Activated naive CD4-positive, alpha-beta T cell treated with anti-CD3 and anti-CD28 coated beads, Interleukin-2, amount 50 U/mL, for 72 hours (primary cell): ENCODE measurements at regions not wholly inside any gene's neighbourhood (a gene's known extent, or its start where the extent isn't known, plus 50 kb on each side); places are given as distances from the start of the nearest gene placed in this dataset.

Experiments used
- ATAC-seq, 2 donors: fragments of 150-1000 bp; cut with Tn5 transposase; 2 replicates each; pipeline ENCODE4 v1.10.0; 2021; ENCODE audit warnings: mild to moderate bottlenecking in 2 of 2, moderate library complexity in 2 of 2
- DNase-seq, 2 donors: peaks; one replicate each; pipeline ENCODE4 v3.0.0; 2021 to 2022; ENCODE audit warnings: low spot score in 2 of 2
- H3K27ac Mint-ChIP-seq, 2 donors: one replicate each; pipeline ENCODE4 v1.8.0; 2022; ENCODE audit warnings: mild to moderate bottlenecking in 2 of 2, mixed read lengths in 2 of 2
- H3K36me3 Mint-ChIP-seq, 2 donors: one replicate each; pipeline ENCODE4 v1.8.0; 2022; ENCODE audit warnings: mixed read lengths in 2 of 2
- H3K9me3 Mint-ChIP-seq, 2 donors: one replicate each; pipeline ENCODE4 v1.8.0; 2022; ENCODE audit warnings: mixed read lengths in 2 of 2

GRCh38 chr7:46230990-46231305 lies 309.9 kb upstream of the IGFBP3 start:
- no peak for ATAC-seq
- no peak overlapping the region for H3K27ac Mint-ChIP-seq
- peaks cover 0 to 5% of the 10 kb centered on the region in 2 donors for H3K9me3 Mint-ChIP-seq

GRCh38 chr7:46230298-46230989 lies 309.4 kb upstream of the IGFBP3 start:
- no peak for ATAC-seq
- Mint-ChIP-seq H3K9me3 (peaks cover 0 to 6% of the 10 kb centered on the region in 2 donors), H3K36me3 (peaks cover 0 to 6% of the 10 kb centered on the region in 2 donors), H3K27ac (no peak overlapping the region)
- no peak for DNase-seq

More at GRCh38 chr7:46230990-46231305, 309.9 kb upstream of the IGFBP3 start:
- DNase-seq: no peak
- H3K36me3 Mint-ChIP-seq: peaks cover 0 to 6% of the 10 kb centered on the region in 2 donors

GRCh38 chr7:46229409-46229808 lies 308.3 kb upstream of the IGFBP3 start:
- no peak overlapping the region for H3K27ac Mint-ChIP-seq
- H3K36me3 Mint-ChIP-seq: peaks cover 0 to 6% of the 10 kb centered on the region in 2 donors
- peaks cover 0 to 12% of the 10 kb centered on the region in 2 donors for H3K9me3 Mint-ChIP-seq
- DNase-seq (no peak), ATAC-seq (no peak)

- DNase-seq (no peak), ATAC-seq (no peak)
- Mint-ChIP-seq H3K36me3 (peaks cover 0 to 15% of the 10 kb centered on the region in 2 donors), H3K27ac (no peak overlapping the region), H3K9me3 (peaks cover 10 to 22% of the 10 kb centered on the region in 2 donors)
Observed at GRCh38 chr7:46226860-46227259, 305.8 kb upstream of the IGFBP3 start.

GRCh38 chr7:46224363-46224762 lies 303.3 kb upstream of the IGFBP3 start:
- ATAC-seq: no peak
- H3K27ac Mint-ChIP-seq: no peak overlapping the region
- peaks cover 0 to 10% of the 10 kb centered on the region in 2 donors for H3K36me3 Mint-ChIP-seq
- H3K9me3 Mint-ChIP-seq: peaks cover 10 to 22% of the 10 kb centered on the region in 2 donors
- DNase-seq: no peak

GRCh38 chr7:46220066-46220630 lies 299.1 kb upstream of the IGFBP3 start:
- Mint-ChIP-seq H3K36me3 (peaks cover 0 to 10% of the 10 kb centered on the region in 2 donors), H3K27ac (no peak overlapping the region), H3K9me3 (peaks cover 15 to 18% of the 10 kb centered on the region in 2 donors)
- DNase-seq: no peak
- no peak for ATAC-seq

GRCh38 chr7:46218461-46219200 lies 297.6 kb upstream of the IGFBP3 start:
- peaks cover 0 to 10% of the 10 kb centered on the region in 2 donors for H3K36me3 Mint-ChIP-seq
- H3K9me3 Mint-ChIP-seq: peaks cover 15 to 16% of the 10 kb centered on the region in 2 donors
- no peak for ATAC-seq
- H3K27ac Mint-ChIP-seq: no peak overlapping the region
- DNase-seq: no peak

- Mint-ChIP-seq H3K36me3 (no peaks in the 10 kb centered on the region), H3K9me3 (peaks cover 6 to 8% of the 10 kb centered on the region in 2 donors), H3K27ac (no peak overlapping the region)
- DNase-seq (no peak), ATAC-seq (no peak)
Observed at GRCh38 chr7:46215987-46216567, 295.0 kb upstream of the IGFBP3 start.

GRCh38 chr7:46214526-46214925 lies 293.5 kb upstream of the IGFBP3 start:
- no peaks in the 10 kb centered on the region for H3K36me3 Mint-ChIP-seq
- H3K9me3 Mint-ChIP-seq: peaks cover 6 to 8% of the 10 kb centered on the region in 2 donors
- ATAC-seq: no peak
- no peak for DNase-seq
- no peak overlapping the region for H3K27ac Mint-ChIP-seq

- H3K36me3 Mint-ChIP-seq: no peaks in the 10 kb centered on the region
- peaks cover 6 to 8% of the 10 kb centered on the region in 2 donors for H3K9me3 Mint-ChIP-seq
- DNase-seq (no peak), ATAC-seq (no peak)
- H3K27ac Mint-ChIP-seq: no peak overlapping the region
Observed at GRCh38 chr7:46213154-46213537, 292.1 kb upstream of the IGFBP3 start.

- ATAC-seq (no peak), DNase-seq (no peak)
- peaks cover 6 to 8% of the 10 kb centered on the region in 2 donors for H3K9me3 Mint-ChIP-seq
Observed at GRCh38 chr7:46212425-46213153, 291.5 kb upstream of the IGFBP3 start.

GRCh38 chr7:46210467-46210866 lies 289.4 kb upstream of the IGFBP3 start:
- Mint-ChIP-seq H3K9me3 (peaks cover 8 to 11% of the 10 kb centered on the region in 2 donors), H3K36me3 (no peaks in the 10 kb centered on the region), H3K27ac (no peak overlapping the region)
- no peak for DNase-seq
- ATAC-seq: no peak

More at GRCh38 chr7:46212425-46213153, 291.5 kb upstream of the IGFBP3 start:
- Mint-ChIP-seq H3K36me3 (no peaks in the 10 kb centered on the region), H3K27ac (peak overlapping the region in 1 of 2 donors; percentile 24)

GRCh38 chr7:46209611-46210388 lies 288.7 kb upstream of the IGFBP3 start:
- H3K9me3 Mint-ChIP-seq: peaks cover 4 to 9% of the 10 kb centered on the region in 2 donors
- no peak for ATAC-seq

GRCh38 chr7:46208635-46209525 lies 287.8 kb upstream of the IGFBP3 start:
- ATAC-seq: no peak
- DNase-seq: no peak
- peaks cover 4 to 9% of the 10 kb centered on the region in 2 donors for H3K9me3 Mint-ChIP-seq
- no peak overlapping the region for H3K27ac Mint-ChIP-seq
- no peaks in the 10 kb centered on the region for H3K36me3 Mint-ChIP-seq

More at GRCh38 chr7:46209611-46210388, 288.7 kb upstream of the IGFBP3 start:
- Mint-ChIP-seq H3K36me3 (no peaks in the 10 kb centered on the region), H3K27ac (peak overlapping the region in 1 of 2 donors; percentile 9)
- no peak for DNase-seq
